WI38 (cell line): ENCODE measurements at regions not wholly inside any gene's neighbourhood (a gene's known extent, or its start where the extent isn't known, plus 50 kb on each side); places are given as distances from the start of the nearest gene placed in this dataset.
A peak's percentile ranks its signal among the peaks of the same experiment; 100 is the strongest.

ENCODE experiments used
- H3K4me3 ChIP-seq: 2 replicates; pipeline ENCODE4 v1.5.1; 2011; ENCODE audit warnings: low read depth, mild to moderate bottlenecking, control low read depth, low read length
- CTCF ChIP-seq: IDR thresholded peaks from 2 replicates; pipeline ENCODE4 v1.5.1; 2012; ENCODE audit warnings: low read depth, mild to moderate bottlenecking, control low read depth, low read length

- H3K4me3 ChIP-seq, result no peak overlapping the region
- TF ChIP-seq CTCF, result no peak
These were observed 364.1 kb downstream of the KCNJ2 start for GRCh38 chr17:70533427-70533826.

GRCh38 chr17:70535986-70536385 is 366.7 kb downstream of the KCNJ2 start:
- H3K4me3 ChIP-seq, result no peak overlapping the region
- no peak for TF ChIP-seq CTCF

GRCh38 chr17:70539132-70539924 is 370.0 kb downstream of the KCNJ2 start:
- no peak overlapping the region for H3K4me3 ChIP-seq
- TF ChIP-seq CTCF, result no peak

- no peak for TF ChIP-seq CTCF
- H3K4me3 ChIP-seq, result no peak overlapping the region
These were observed 373.5 kb downstream of the KCNJ2 start for GRCh38 chr17:70542876-70543275.

GRCh38 chr17:70544317-70544716 is 375.0 kb downstream of the KCNJ2 start:
- no peak for TF ChIP-seq CTCF
- no peak overlapping the region for H3K4me3 ChIP-seq

GRCh38 chr17:70552230-70552981 is 383.1 kb downstream of the KCNJ2 start:
- no peak overlapping the region for H3K4me3 ChIP-seq
- TF ChIP-seq CTCF, result 0 out of 2 replicates have a peak, but pooled peaks have one; percentile 14

- no peak for TF ChIP-seq CTCF
- no peak overlapping the region for H3K4me3 ChIP-seq
These were observed 383.6 kb downstream of the KCNJ2 start for GRCh38 chr17:70552982-70553334.
